Esophagus mucosa (tissue), 1 donor: ENCODE measurements at regions not wholly inside any gene's neighbourhood (a gene's known extent, or its start where the extent isn't known, plus 50 kb on each side); places are given as distances from the start of the nearest gene placed in this dataset.
A peak's percentile ranks its signal among the peaks of the same experiment; 100 is the strongest.

Source experiments
- ATAC-seq: fragments of 200-7000 bp; cut with Tn5 transposase; one replicate; pipeline ENCODE4 v1.9.1; 2020
- donor health status: DM: yes; HTN: yes; CAD: no.

GRCh38 chr2:220227266-220227920 lies 600.0 kb downstream of the SLC4A3 start:
- ATAC-seq, result no peak

- peak; percentile 89 for ATAC-seq
Measured at GRCh38 chr2:220228310-220229006, 601.0 kb downstream of the SLC4A3 start.

GRCh38 chr2:220240641-220241040 lies 613.2 kb downstream of the SLC4A3 start:
- ATAC-seq, result no peak

- ATAC-seq, result no peak
Measured at GRCh38 chr2:220241423-220241822, 614.0 kb downstream of the SLC4A3 start.

- no peak for ATAC-seq
Measured at GRCh38 chr2:220243571-220243970, 616.1 kb downstream of the SLC4A3 start.

- ATAC-seq, result no peak
Measured at GRCh38 chr2:220246386-220246785, 619.0 kb downstream of the SLC4A3 start.

- no peak for ATAC-seq
Measured at GRCh38 chr2:220247588-220248350, 620.3 kb downstream of the SLC4A3 start.

GRCh38 chr2:220259662-220260061 lies 632.2 kb downstream of the SLC4A3 start:
- ATAC-seq, result no peak

GRCh38 chr2:220263300-220263699 lies 635.9 kb downstream of the SLC4A3 start:
- peak; percentile 87 for ATAC-seq

- no peak for ATAC-seq
Measured at GRCh38 chr2:220269367-220269766, 641.9 kb downstream of the SLC4A3 start.

GRCh38 chr2:220270481-220271070 lies 643.1 kb downstream of the SLC4A3 start:
- peak; percentile 67 for ATAC-seq

GRCh38 chr2:220272656-220273055 lies 645.2 kb downstream of the SLC4A3 start:
- ATAC-seq, result no peak

GRCh38 chr2:220273082-220273481 lies 645.7 kb downstream of the SLC4A3 start:
- ATAC-seq, result no peak

- ATAC-seq, result no peak
Measured at GRCh38 chr2:220275454-220275853, 648.0 kb downstream of the SLC4A3 start.

- ATAC-seq, result no peak
Measured at GRCh38 chr2:220276741-220277444, 649.5 kb downstream of the SLC4A3 start.

GRCh38 chr2:220277445-220277975 lies 650.1 kb downstream of the SLC4A3 start:
- peak; percentile 68 for ATAC-seq

- ATAC-seq, result no peak
Measured at GRCh38 chr2:220278022-220278421, 650.6 kb downstream of the SLC4A3 start.

GRCh38 chr2:220279372-220279771 lies 651.9 kb downstream of the SLC4A3 start:
- ATAC-seq, result peak; percentile 74

- ATAC-seq, result peak; percentile 64
Measured at GRCh38 chr2:220279840-220280239, 652.4 kb downstream of the SLC4A3 start.

GRCh38 chr2:220280736-220281135 lies 653.3 kb downstream of the SLC4A3 start:
- no peak for ATAC-seq

- ATAC-seq, result no peak
Measured at GRCh38 chr2:220281771-220282170, 654.3 kb downstream of the SLC4A3 start.

GRCh38 chr2:220282236-220282635 lies 654.8 kb downstream of the SLC4A3 start:
- ATAC-seq, result no peak
